ENCODE measurements at regions not wholly inside any gene's neighbourhood (a gene's known extent, or its start where the extent isn't known, plus 50 kb on each side); places are given as distances from the start of the nearest gene placed in this dataset.

GRCh38 chr10:9926003-9926402, 1091.7 kb upstream of the CELF2 start:
- H3K79me2 ChIP-seq (ENCODE audit: insufficient read depth, low read length), result no peaks in the 10 kb centered on the region
- no peak overlapping the region for H3K4me3 ChIP-seq (ENCODE audit: insufficient read depth, low read length, poor library complexity, severe bottlenecking)
- TF ChIP-seq EZH2phosphoT487 (conservative IDR thresholded peaks at IDR 0.05; ENCODE audit: low read length) (no peak), CTCF (IDR thresholded peaks at IDR 0.05; ENCODE audit: insufficient read depth, low read length, poor library complexity, severe bottlenecking) (no peak)
- H3F3A ChIP-seq (ENCODE audit: insufficient read depth), result no peaks in the 10 kb centered on the region
- H4K20me1 ChIP-seq (ENCODE audit: low read depth, low read length), result no peaks in the 10 kb centered on the region
- H3K27ac ChIP-seq (ENCODE audit: low read depth, low read length), result no peak overlapping the region
- H2AFZ ChIP-seq (ENCODE audit: low read depth, low read length, severe bottlenecking), result no peak overlapping the region
- H3K4me2 ChIP-seq (ENCODE audit: low read depth, low read length, poor library complexity, severe bottlenecking), result no peak overlapping the region
- H3K36me3 ChIP-seq (ENCODE audit: low read length), result no peaks in the 10 kb centered on the region
- H3K9me2 ChIP-seq (replicated peaks; ENCODE audit: insufficient read depth, low read length), result peaks cover 3% of the 10 kb centered on the region; the same call in 1 of the 2 replicates
- no peak overlapping the region for H3K9ac ChIP-seq (ENCODE audit: low read length)
- H3K9me3 ChIP-seq (ENCODE audit: insufficient read depth, low read length), result no peaks in the 10 kb centered on the region
- no peaks in the 10 kb centered on the region for H3K27me3 ChIP-seq (ENCODE audit: low read length)

GRCh38 chr10:9926881-9927280, 1090.8 kb upstream of the CELF2 start:
- H3K9me2 ChIP-seq (replicated peaks; ENCODE audit: insufficient read depth, low read length), result peaks cover 3% of the 10 kb centered on the region; the same call in 1 of the 2 replicates
- no peak overlapping the region for H3K4me2 ChIP-seq (ENCODE audit: low read depth, low read length, poor library complexity, severe bottlenecking)
- no peaks in the 10 kb centered on the region for H3K27me3 ChIP-seq (ENCODE audit: low read length)
- no peak overlapping the region for H3K27ac ChIP-seq (ENCODE audit: low read depth, low read length)
- no peaks in the 10 kb centered on the region for H3K9me3 ChIP-seq (ENCODE audit: insufficient read depth, low read length)
- H2AFZ ChIP-seq (ENCODE audit: low read depth, low read length, severe bottlenecking), result no peak overlapping the region
- H3K4me3 ChIP-seq (ENCODE audit: insufficient read depth, low read length, poor library complexity, severe bottlenecking), result no peak overlapping the region
- no peaks in the 10 kb centered on the region for H3K36me3 ChIP-seq (ENCODE audit: low read length)
- H4K20me1 ChIP-seq (ENCODE audit: low read depth, low read length), result no peaks in the 10 kb centered on the region
- no peak for TF ChIP-seq CTCF (IDR thresholded peaks at IDR 0.05; ENCODE audit: insufficient read depth, low read length, poor library complexity, severe bottlenecking)
- TF ChIP-seq EZH2phosphoT487 (conservative IDR thresholded peaks at IDR 0.05; ENCODE audit: low read length), result no peak
- H3F3A ChIP-seq (ENCODE audit: insufficient read depth), result no peaks in the 10 kb centered on the region
- no peaks in the 10 kb centered on the region for H3K79me2 ChIP-seq (ENCODE audit: insufficient read depth, low read length)
- no peak overlapping the region for H3K9ac ChIP-seq (ENCODE audit: low read length)

- no peak for TF ChIP-seq EZH2phosphoT487 (conservative IDR thresholded peaks at IDR 0.05; ENCODE audit: low read length)
- no peaks in the 10 kb centered on the region for H3F3A ChIP-seq (ENCODE audit: insufficient read depth)
- H4K20me1 ChIP-seq (ENCODE audit: low read depth, low read length), result no peaks in the 10 kb centered on the region
- H3K9me3 ChIP-seq (ENCODE audit: insufficient read depth, low read length), result no peaks in the 10 kb centered on the region
- no peak overlapping the region for H3K9ac ChIP-seq (ENCODE audit: low read length)
- no peaks in the 10 kb centered on the region for H3K79me2 ChIP-seq (ENCODE audit: insufficient read depth, low read length)
- no peaks in the 10 kb centered on the region for H3K36me3 ChIP-seq (ENCODE audit: low read length)
- H3K27ac ChIP-seq (ENCODE audit: low read depth, low read length), result no peak overlapping the region
- no peaks in the 10 kb centered on the region for H3K27me3 ChIP-seq (ENCODE audit: low read length)
- H3K9me2 ChIP-seq (replicated peaks; ENCODE audit: insufficient read depth, low read length), result no peaks in the 10 kb centered on the region
- H3K4me2 ChIP-seq (ENCODE audit: low read depth, low read length, poor library complexity, severe bottlenecking), result no peak overlapping the region
- no peak overlapping the region for H3K4me3 ChIP-seq (ENCODE audit: insufficient read depth, low read length, poor library complexity, severe bottlenecking)
- no peak overlapping the region for H2AFZ ChIP-seq (ENCODE audit: low read depth, low read length, severe bottlenecking)
Measured at GRCh38 chr10:9939716-9940115, 1078.0 kb upstream of the CELF2 start.

- H3K4me3 ChIP-seq (ENCODE audit: insufficient read depth, low read length, poor library complexity, severe bottlenecking), result no peak overlapping the region
- no peak overlapping the region for H3K4me2 ChIP-seq (ENCODE audit: low read depth, low read length, poor library complexity, severe bottlenecking)
- no peaks in the 10 kb centered on the region for H3F3A ChIP-seq (ENCODE audit: insufficient read depth)
- H4K20me1 ChIP-seq (ENCODE audit: low read depth, low read length), result no peaks in the 10 kb centered on the region
- no peaks in the 10 kb centered on the region for H3K27me3 ChIP-seq (ENCODE audit: low read length)
- no peak overlapping the region for H3K27ac ChIP-seq (ENCODE audit: low read depth, low read length)
- H3K9me3 ChIP-seq (ENCODE audit: insufficient read depth, low read length), result no peaks in the 10 kb centered on the region
- TF ChIP-seq CTCF (IDR thresholded peaks at IDR 0.05; ENCODE audit: insufficient read depth, low read length, poor library complexity, severe bottlenecking), result no peak
- no peak for TF ChIP-seq EZH2phosphoT487 (conservative IDR thresholded peaks at IDR 0.05; ENCODE audit: low read length)
- H2AFZ ChIP-seq (ENCODE audit: low read depth, low read length, severe bottlenecking), result no peak overlapping the region
- no peaks in the 10 kb centered on the region for H3K9me2 ChIP-seq (replicated peaks; ENCODE audit: insufficient read depth, low read length)
- H3K36me3 ChIP-seq (ENCODE audit: low read length), result no peaks in the 10 kb centered on the region
- H3K9ac ChIP-seq (ENCODE audit: low read length), result no peak overlapping the region
- H3K79me2 ChIP-seq (ENCODE audit: insufficient read depth, low read length), result no peaks in the 10 kb centered on the region
Measured at GRCh38 chr10:9944690-9945089, 1073.0 kb upstream of the CELF2 start.
